Psoas muscle (tissue), 7 donors: ENCODE measurements at regions not wholly inside any gene's neighbourhood (a gene's known extent, or its start where the extent isn't known, plus 50 kb on each side); places are given as distances from the start of the nearest gene placed in this dataset.

ENCODE experiments used
- ATAC-seq, 4 donors: fragments of 200-7000 bp; cut with Tn5 transposase; one replicate each; pipeline ENCODE4 v1.9.1; 2020; ENCODE audit warnings: moderate library complexity in 3 of 4, mild to moderate bottlenecking in 2 of 4
- DNase-seq, 2 donors: peaks; one replicate each; pipeline ENCODE4 v3.0.0-alpha.2; 2020
- H3K27ac ChIP-seq: fragments of 200-600 bp; one replicate; pipeline ENCODE4 v1.8.0; 2022
- H3K27me3 ChIP-seq, 3 donors: fragments of 200-600 bp in 1 of 3; one replicate each; pipeline versions ENCODE4 v1.6.1 to v1.8.0; 2013 to 2022; ENCODE audit warnings: low read length in 2 of 3, mild to moderate bottlenecking in 2 of 3, moderate library complexity in 1 of 3; ENCODE audit not compliant: insufficient read depth in 3 of 3
- H3K36me3 ChIP-seq, 2 donors: fragments of 200-600 bp in 1 of 2; one replicate each; pipeline versions ENCODE4 v1.6.1 to v1.8.0; 2013 to 2022; ENCODE audit warnings: low read depth in 1 of 2, mild to moderate bottlenecking in 1 of 2, moderate library complexity in 1 of 2; ENCODE audit not compliant: insufficient read depth in 1 of 2
- H3K4me1 ChIP-seq: fragments of 200-600 bp; one replicate; pipeline ENCODE4 v1.8.0; 2022
- H3K4me3 ChIP-seq: fragments of 200-600 bp; one replicate; pipeline ENCODE4 v1.8.0; 2022; ENCODE audit warnings: mild to moderate bottlenecking
- H3K9me3 ChIP-seq: fragments of 200-600 bp; one replicate; pipeline ENCODE4 v1.8.0; 2022
- CTCF ChIP-seq: fragments of 200-600 bp; IDR thresholded peaks from one replicate; pipeline ENCODE4 v1.8.0; 2022; ENCODE audit warnings: antibody characterized with exemption
- WGBS, 3 donors: extraction: QIAGEN DNeasy Blood & Tissue Kit; methylation state at CpG; one replicate each; pipeline versions ENCODE4 v1.1.6 to v1.1.7; 2013; 5-methylcytosine and 5-hydroxymethylcytosine counted together
- intact Hi-C, 2 donors: fragments of 100-400 bp; cut with DNase I; formaldehyde crosslinking; loops; one replicate each; pipeline versions ENCODE4 v1.11.0 to v1.14.2; 2022
- donor health status: healthy with polysubstance abuse.
- donor health status: DM: no; HTN: no; CAD: no; lungs with moderate emphysema.
- donor health status: Bipolar disorder and iron deficiency.
- donor health status: healthy.
- donor health status: DM: yes; HTN: yes; CAD: no.
- donor health status: DM: no; HTN: no; CAD: no.
- donor health status: DM: yes; HTN: yes; CAD: no.

GRCh38 chr5:9922719-9923118 lies 292.6 kb upstream of the TAS2R1 start:
- ATAC-seq (no peak), DNase-seq (no peak)
- no peak overlapping the region for H3K27ac ChIP-seq
- no peaks in the 10 kb centered on the region for H3K36me3 ChIP-seq
- H3K27me3 ChIP-seq: no peaks in the 10 kb centered on the region
- H3K9me3 ChIP-seq: peaks cover 6% of the 10 kb centered on the region
- intact Hi-C loops: no loop called here
- H3K4me3 ChIP-seq: no peak overlapping the region
- no peaks in the 10 kb centered on the region for H3K4me1 ChIP-seq
- no peak for TF ChIP-seq CTCF

GRCh38 chr5:9920697-9921096 lies 290.5 kb upstream of the TAS2R1 start:
- ATAC-seq (no peak), DNase-seq (no peak)
- no peak for TF ChIP-seq CTCF
- WGBS, 3 donors: 83 to 84% (median 84%) methylated on average over 8 of the region's 8 CpGs
- no peak overlapping the region for H3K27ac ChIP-seq
- no peaks in the 10 kb centered on the region for H3K36me3 ChIP-seq
- peaks cover 6% of the 10 kb centered on the region for H3K9me3 ChIP-seq
- no peak overlapping the region for H3K4me3 ChIP-seq
- H3K4me1 ChIP-seq: no peaks in the 10 kb centered on the region
- intact Hi-C loops: no loop called here
- no peaks in the 10 kb centered on the region for H3K27me3 ChIP-seq

GRCh38 chr5:9919306-9920030 lies 289.3 kb upstream of the TAS2R1 start:
- no peaks in the 10 kb centered on the region for H3K4me1 ChIP-seq
- TF ChIP-seq CTCF: no peak
- 32 to 40% (median 33%) methylated on average over 11 of the region's 11 CpGs for WGBS, 3 donors
- H3K36me3 ChIP-seq: no peaks in the 10 kb centered on the region
- no peak overlapping the region for H3K27ac ChIP-seq
- ATAC-seq: no peak
- H3K27me3 ChIP-seq: no peaks in the 10 kb centered on the region
- H3K4me3 ChIP-seq: no peak overlapping the region
- H3K9me3 ChIP-seq: peaks cover 6% of the 10 kb centered on the region
- no peak for DNase-seq
- intact Hi-C loops: no loop called here

- H3K9me3 ChIP-seq: no peaks in the 10 kb centered on the region
- ATAC-seq (no peak), DNase-seq (no peak)
- WGBS, 3 donors: 60 to 69% (median 67%) methylated on average over 1 of the region's 1 CpG
- no peak overlapping the region for H3K4me3 ChIP-seq
- no peak for TF ChIP-seq CTCF
- no peaks in the 10 kb centered on the region for H3K27me3 ChIP-seq
- no peaks in the 10 kb centered on the region for H3K4me1 ChIP-seq
- no peaks in the 10 kb centered on the region for H3K36me3 ChIP-seq
- intact Hi-C loops: no loop called here
- H3K27ac ChIP-seq: no peak overlapping the region
Measured at GRCh38 chr5:9905661-9906060, 275.5 kb upstream of the TAS2R1 start.

GRCh38 chr5:9903801-9904200 lies 273.6 kb upstream of the TAS2R1 start:
- intact Hi-C loops: no loop called here
- no peaks in the 10 kb centered on the region for H3K4me1 ChIP-seq
- no peak for DNase-seq
- no peaks in the 10 kb centered on the region for H3K36me3 ChIP-seq
- no peaks in the 10 kb centered on the region for H3K27me3 ChIP-seq
- no peak overlapping the region for H3K27ac ChIP-seq
- no peak for TF ChIP-seq CTCF
- H3K4me3 ChIP-seq: no peak overlapping the region
- no peak for ATAC-seq
- H3K9me3 ChIP-seq: no peaks in the 10 kb centered on the region
